GM19043 (cell line): ENCODE measurements at regions not wholly inside any gene's neighbourhood (a gene's known extent, or its start where the extent isn't known, plus 50 kb on each side); places are given as distances from the start of the nearest gene placed in this dataset.
"Not testable (repeated sequence)": the region's sequence is repeated elsewhere in the genome, so short reads cannot be mapped to it uniquely, and the experiment has no call there.

Experiments
- ATAC-seq: cut with Tn5 transposase; IDR thresholded peaks from one replicate; pipeline ENCODE4 v1.9.1; 2021; ENCODE audit warnings: low read depth; ENCODE audit not compliant: unreplicated experiment

- ATAC-seq: no peak
Observed at GRCh38 chr5:119968690-119969089, 339.3 kb downstream of the FAM170A start.

- not testable (repeated sequence) for ATAC-seq
Observed at GRCh38 chr5:119987077-119987476, 357.7 kb downstream of the FAM170A start.

GRCh38 chr5:119991625-119992024, 362.3 kb downstream of the FAM170A start:
- ATAC-seq: no peak

- ATAC-seq: no peak
Observed at GRCh38 chr5:119996128-119996527, 366.8 kb downstream of the FAM170A start.

GRCh38 chr5:120007598-120007997, 378.2 kb downstream of the FAM170A start:
- no peak for ATAC-seq

GRCh38 chr5:120012431-120012830, 383.1 kb downstream of the FAM170A start:
- no peak for ATAC-seq

- ATAC-seq: no peak
Observed at GRCh38 chr5:120014535-120014934, 385.2 kb downstream of the FAM170A start.

GRCh38 chr5:120016717-120017382, 387.5 kb downstream of the FAM170A start:
- no peak for ATAC-seq

GRCh38 chr5:120017513-120017912, 388.2 kb downstream of the FAM170A start:
- ATAC-seq: no peak

- no peak for ATAC-seq
Observed at GRCh38 chr5:120035181-120035580, 405.8 kb downstream of the FAM170A start.

- no peak for ATAC-seq
Observed at GRCh38 chr5:120035815-120036577, 406.6 kb downstream of the FAM170A start.

GRCh38 chr5:120037451-120037850, 408.1 kb downstream of the FAM170A start:
- no peak for ATAC-seq

GRCh38 chr5:120039111-120039510, 409.8 kb downstream of the FAM170A start:
- no peak for ATAC-seq

GRCh38 chr5:120043431-120043830, 414.1 kb downstream of the FAM170A start:
- no peak for ATAC-seq

GRCh38 chr5:120052916-120053828, 410.9 kb upstream of the PRR16 start:
- ATAC-seq: no peak

- no peak for ATAC-seq
Observed at GRCh38 chr5:120053841-120054240, 410.3 kb upstream of the PRR16 start.

- no peak for ATAC-seq
Observed at GRCh38 chr5:120055858-120056257, 408.2 kb upstream of the PRR16 start.

GRCh38 chr5:120062515-120062917, 401.6 kb upstream of the PRR16 start:
- no peak for ATAC-seq

GRCh38 chr5:120072068-120072761, 391.9 kb upstream of the PRR16 start:
- no peak for ATAC-seq

GRCh38 chr5:120073722-120074121, 390.4 kb upstream of the PRR16 start:
- no peak for ATAC-seq
